Neural cell (in vitro differentiated cells): ENCODE measurements at regions not wholly inside any gene's neighbourhood (a gene's known extent, or its start where the extent isn't known, plus 50 kb on each side); places are given as distances from the start of the nearest gene placed in this dataset.

Source experiments
- H2AFZ ChIP-seq: fragments of 200-600, 300-800 bp; sonication (generic), shearing (Covaris generic); 2 replicates; pipeline ENCODE4 v1.6.0; 2014; ENCODE audit warnings: low read depth, mild to moderate bottlenecking, antibody characterized with exemption, low read length, moderate library complexity
- H3F3A ChIP-seq: fragments of 200-600 bp; shearing (Covaris generic); 2 replicates; pipeline ENCODE4 v1.6.1; 2016; ENCODE audit warnings: mild to moderate bottlenecking, moderate library complexity, mixed read lengths, antibody characterized with exemption, low read length; ENCODE audit not compliant: insufficient read depth, poor library complexity, severe bottlenecking
- H3K27ac ChIP-seq: fragments of 200-600, 300-800 bp; sonication (generic), shearing (Covaris generic); 2 replicates; pipeline ENCODE4 v1.5.1; 2014; ENCODE audit warnings: mild to moderate bottlenecking, low read length, moderate library complexity
- H3K27me3 ChIP-seq: fragments of 300-800, 200-600 bp; sonication (generic), shearing (Covaris generic); 2 replicates; pipeline ENCODE4 v1.6.0; 2014; ENCODE audit warnings: mild to moderate bottlenecking, low read depth, low read length, moderate library complexity; ENCODE audit not compliant: insufficient read depth
- H3K36me3 ChIP-seq: fragments of 300-800, 200-600 bp; sonication (generic), shearing (Covaris generic); 2 replicates; pipeline ENCODE4 v1.5.1; 2014; ENCODE audit warnings: mild to moderate bottlenecking, antibody characterized with exemption, low read length, moderate library complexity; ENCODE audit not compliant: insufficient read depth
- H3K4me2 ChIP-seq: fragments of 300-800, 200-600 bp; sonication (generic), shearing (Covaris generic); 2 replicates; pipeline ENCODE4 v1.6.0; 2014; ENCODE audit warnings: mild to moderate bottlenecking, low read length
- H3K4me3 ChIP-seq: fragments of 300-800, 200-600 bp; sonication (generic), shearing (Covaris generic); 2 replicates; pipeline ENCODE4 v1.5.1; 2014; ENCODE audit warnings: mild to moderate bottlenecking, low read length, moderate library complexity
- H3K79me2 ChIP-seq: fragments of 200-600 bp; shearing (Covaris generic); replicated peaks from 2 replicates; pipeline ENCODE4 v1.6.0; 2014; ENCODE audit warnings: mild to moderate bottlenecking, low read length, moderate library complexity; ENCODE audit not compliant: insufficient read depth
- H3K9ac ChIP-seq: fragments of 300-800, 200-600 bp; sonication (generic), shearing (Covaris generic); 2 replicates; pipeline ENCODE4 v1.6.1; 2016; ENCODE audit warnings: mild to moderate bottlenecking, low read length, mixed read lengths
- H3K9me2 ChIP-seq: fragments of 200-600 bp; shearing (Covaris generic); 2 replicates; pipeline ENCODE4 v1.6.1; 2016; ENCODE audit warnings: mild to moderate bottlenecking, low read length, mixed read lengths; ENCODE audit not compliant: insufficient read depth
- H3K9me3 ChIP-seq: fragments of 200-600, 300-800 bp; sonication (generic), shearing (Covaris generic); 2 replicates; pipeline ENCODE4 v1.6.1; 2016; ENCODE audit warnings: mild to moderate bottlenecking, mixed run types, low read length, moderate library complexity, mixed read lengths
- H4K20me1 ChIP-seq: fragments of 200-600 bp; shearing (Covaris generic); 2 replicates; pipeline ENCODE4 v1.6.1; 2016; ENCODE audit warnings: mild to moderate bottlenecking, mixed run types; ENCODE audit not compliant: insufficient read depth
- EP300 ChIP-seq: fragments of 450-650 bp; conservative IDR thresholded peaks from 2 replicates; pipeline ENCODE4 v1.6.1; 2014; ENCODE audit warnings: antibody characterized with exemption, mild to moderate bottlenecking, moderate library complexity; ENCODE audit not compliant: poor library complexity, severe bottlenecking
- EZH2 ChIP-seq: fragments of 200-600, 300-800 bp; shearing (Covaris generic), sonication (generic); IDR thresholded peaks from 2 replicates; pipeline ENCODE4 v1.6.1; 2014; ENCODE audit warnings: antibody characterized with exemption, low read length, borderline replicate concordance, mild to moderate bottlenecking; ENCODE audit not compliant: insufficient read depth, poor library complexity, severe bottlenecking
- MXI1 ChIP-seq: fragments of 450-650 bp; conservative IDR thresholded peaks from 2 replicates; pipeline ENCODE4 v1.6.1; 2014; ENCODE audit warnings: antibody characterized with exemption, mild to moderate bottlenecking; ENCODE audit not compliant: poor library complexity, severe bottlenecking
- POLR2AphosphoS5 ChIP-seq: IDR thresholded peaks from 2 replicates; pipeline ENCODE4 v1.6.1; 2012
- RAD21 ChIP-seq: fragments of 450-650 bp; conservative IDR thresholded peaks from 2 replicates; pipeline ENCODE4 v1.6.1; 2014; ENCODE audit warnings: antibody characterized with exemption, mild to moderate bottlenecking, moderate library complexity
- SMC3 ChIP-seq: fragments of 450-650 bp; conservative IDR thresholded peaks from 2 replicates; pipeline ENCODE4 v1.6.1; 2014; ENCODE audit warnings: antibody characterized with exemption, mild to moderate bottlenecking, moderate library complexity; ENCODE audit not compliant: poor library complexity
- TAF1 ChIP-seq: IDR thresholded peaks from 2 replicates; pipeline ENCODE4 v1.6.1; 2012; ENCODE audit warnings: low read depth
- TF ChIP-seq, protein P1 (sequence below): IDR thresholded peaks from 2 replicates; pipeline ENCODE4 v1.6.1; 2012; ENCODE audit warnings: borderline replicate concordance
- TF ChIP-seq, protein P2 (sequence below): fragments of 450-650 bp; IDR thresholded peaks from 2 replicates; pipeline ENCODE4 v1.5.1; 2014; ENCODE audit warnings: antibody characterized with exemption, mild to moderate bottlenecking, moderate library complexity; ENCODE audit not compliant: poor library complexity, severe bottlenecking

DNA sequence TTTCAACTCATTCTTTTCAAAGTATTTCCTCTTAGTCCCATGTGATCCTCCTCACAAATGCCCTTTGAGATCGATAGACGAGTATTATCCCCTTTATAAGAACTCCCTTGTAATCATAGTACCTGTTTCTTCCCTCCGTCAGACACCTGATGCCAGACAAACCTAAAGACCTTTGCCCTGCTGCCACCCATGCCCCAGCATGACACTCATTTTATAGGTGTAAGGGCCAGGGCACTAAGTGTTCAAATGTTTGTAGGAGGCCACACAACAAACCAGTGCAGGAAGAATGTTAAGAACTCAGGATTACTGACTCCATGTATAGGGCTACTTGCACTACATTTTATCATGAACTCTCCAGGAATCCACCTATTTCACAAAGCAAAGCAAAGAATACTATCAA lies 115.6 kb upstream of the DIAPH2 start:
- no peak overlapping the region for H3K4me3 ChIP-seq
- H3K9me3 ChIP-seq = no peaks in the 10 kb centered on the region
- H3K4me2 ChIP-seq = no peak overlapping the region
- H3F3A ChIP-seq = no peaks in the 10 kb centered on the region
- no peak overlapping the region for H3K27ac ChIP-seq
- no peaks in the 10 kb centered on the region for H3K79me2 ChIP-seq
- no peak overlapping the region for H3K9ac ChIP-seq
- no peaks in the 10 kb centered on the region for H3K36me3 ChIP-seq
- H4K20me1 ChIP-seq = no peaks in the 10 kb centered on the region
- no peaks in the 10 kb centered on the region for H3K27me3 ChIP-seq
- TF ChIP-seq, protein P1, sequence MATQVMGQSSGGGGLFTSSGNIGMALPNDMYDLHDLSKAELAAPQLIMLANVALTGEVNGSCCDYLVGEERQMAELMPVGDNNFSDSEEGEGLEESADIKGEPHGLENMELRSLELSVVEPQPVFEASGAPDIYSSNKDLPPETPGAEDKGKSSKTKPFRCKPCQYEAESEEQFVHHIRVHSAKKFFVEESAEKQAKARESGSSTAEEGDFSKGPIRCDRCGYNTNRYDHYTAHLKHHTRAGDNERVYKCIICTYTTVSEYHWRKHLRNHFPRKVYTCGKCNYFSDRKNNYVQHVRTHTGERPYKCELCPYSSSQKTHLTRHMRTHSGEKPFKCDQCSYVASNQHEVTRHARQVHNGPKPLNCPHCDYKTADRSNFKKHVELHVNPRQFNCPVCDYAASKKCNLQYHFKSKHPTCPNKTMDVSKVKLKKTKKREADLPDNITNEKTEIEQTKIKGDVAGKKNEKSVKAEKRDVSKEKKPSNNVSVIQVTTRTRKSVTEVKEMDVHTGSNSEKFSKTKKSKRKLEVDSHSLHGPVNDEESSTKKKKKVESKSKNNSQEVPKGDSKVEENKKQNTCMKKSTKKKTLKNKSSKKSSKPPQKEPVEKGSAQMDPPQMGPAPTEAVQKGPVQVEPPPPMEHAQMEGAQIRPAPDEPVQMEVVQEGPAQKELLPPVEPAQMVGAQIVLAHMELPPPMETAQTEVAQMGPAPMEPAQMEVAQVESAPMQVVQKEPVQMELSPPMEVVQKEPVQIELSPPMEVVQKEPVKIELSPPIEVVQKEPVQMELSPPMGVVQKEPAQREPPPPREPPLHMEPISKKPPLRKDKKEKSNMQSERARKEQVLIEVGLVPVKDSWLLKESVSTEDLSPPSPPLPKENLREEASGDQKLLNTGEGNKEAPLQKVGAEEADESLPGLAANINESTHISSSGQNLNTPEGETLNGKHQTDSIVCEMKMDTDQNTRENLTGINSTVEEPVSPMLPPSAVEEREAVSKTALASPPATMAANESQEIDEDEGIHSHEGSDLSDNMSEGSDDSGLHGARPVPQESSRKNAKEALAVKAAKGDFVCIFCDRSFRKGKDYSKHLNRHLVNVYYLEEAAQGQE = no peak
- no peaks in the 10 kb centered on the region for H3K9me2 ChIP-seq
- H2AFZ ChIP-seq = no peak overlapping the region

- Histone ChIP-seq H3F3A (no peaks in the 10 kb centered on the region), H3K27ac (no peak overlapping the region), H3K27me3 (no peaks in the 10 kb centered on the region), H3K79me2 (no peaks in the 10 kb centered on the region), H3K9me3 (no peaks in the 10 kb centered on the region), H3K4me3 (no peak overlapping the region), H3K9ac (no peak overlapping the region), H2AFZ (no peak overlapping the region), H3K4me2 (no peak overlapping the region), H3K9me2 (no peaks in the 10 kb centered on the region), H3K36me3 (no peaks in the 10 kb centered on the region), H4K20me1 (no peaks in the 10 kb centered on the region)
- TF ChIP-seq POLR2AphosphoS5 = no peak
- no peak for TF ChIP-seq RAD21
- no peak for TF ChIP-seq EP300
- TF ChIP-seq, protein P1 = no peak
- TF ChIP-seq MXI1 = no peak
- TF ChIP-seq EZH2 = no peak
- TF ChIP-seq SMC3 = no peak
- TF ChIP-seq TAF1 = no peak
- TF ChIP-seq, protein P2, sequence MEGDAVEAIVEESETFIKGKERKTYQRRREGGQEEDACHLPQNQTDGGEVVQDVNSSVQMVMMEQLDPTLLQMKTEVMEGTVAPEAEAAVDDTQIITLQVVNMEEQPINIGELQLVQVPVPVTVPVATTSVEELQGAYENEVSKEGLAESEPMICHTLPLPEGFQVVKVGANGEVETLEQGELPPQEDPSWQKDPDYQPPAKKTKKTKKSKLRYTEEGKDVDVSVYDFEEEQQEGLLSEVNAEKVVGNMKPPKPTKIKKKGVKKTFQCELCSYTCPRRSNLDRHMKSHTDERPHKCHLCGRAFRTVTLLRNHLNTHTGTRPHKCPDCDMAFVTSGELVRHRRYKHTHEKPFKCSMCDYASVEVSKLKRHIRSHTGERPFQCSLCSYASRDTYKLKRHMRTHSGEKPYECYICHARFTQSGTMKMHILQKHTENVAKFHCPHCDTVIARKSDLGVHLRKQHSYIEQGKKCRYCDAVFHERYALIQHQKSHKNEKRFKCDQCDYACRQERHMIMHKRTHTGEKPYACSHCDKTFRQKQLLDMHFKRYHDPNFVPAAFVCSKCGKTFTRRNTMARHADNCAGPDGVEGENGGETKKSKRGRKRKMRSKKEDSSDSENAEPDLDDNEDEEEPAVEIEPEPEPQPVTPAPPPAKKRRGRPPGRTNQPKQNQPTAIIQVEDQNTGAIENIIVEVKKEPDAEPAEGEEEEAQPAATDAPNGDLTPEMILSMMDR = no peak
Observed at GRCh38 chrX:96575011-96575410, 109.6 kb upstream of the DIAPH2 start.
